GM19240 (cell line): ENCODE measurements at regions not wholly inside any gene's neighbourhood (a gene's known extent, or its start where the extent isn't known, plus 50 kb on each side); places are given as distances from the start of the nearest gene placed in this dataset.

Experiments
- DNase-seq: peaks from one replicate; pipeline ENCODE4 v3.0.0; 2011; ENCODE audit warnings: low spot score; ENCODE audit not compliant: insufficient read length

DNA sequence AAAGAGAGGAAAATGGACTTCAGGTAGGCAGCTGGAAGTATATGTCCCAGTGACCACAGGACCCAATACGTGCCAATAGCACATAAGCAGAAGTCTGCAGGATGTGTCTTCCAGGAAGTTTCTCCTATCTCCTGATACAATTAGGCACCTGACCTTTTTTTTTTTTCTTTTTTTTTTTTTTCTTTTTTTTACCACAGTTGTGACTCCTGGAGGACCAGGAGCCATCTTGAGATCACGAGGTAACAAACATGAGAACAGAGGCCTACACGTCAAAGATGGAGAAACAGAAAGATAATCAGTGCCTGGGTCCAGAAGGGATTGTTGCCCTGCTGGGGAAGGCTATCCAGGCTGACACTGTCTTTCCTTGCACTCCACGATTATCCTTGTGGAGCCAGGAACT is 312.4 kb upstream of the NEBL start:
- DNase-seq = no peak

DNA sequence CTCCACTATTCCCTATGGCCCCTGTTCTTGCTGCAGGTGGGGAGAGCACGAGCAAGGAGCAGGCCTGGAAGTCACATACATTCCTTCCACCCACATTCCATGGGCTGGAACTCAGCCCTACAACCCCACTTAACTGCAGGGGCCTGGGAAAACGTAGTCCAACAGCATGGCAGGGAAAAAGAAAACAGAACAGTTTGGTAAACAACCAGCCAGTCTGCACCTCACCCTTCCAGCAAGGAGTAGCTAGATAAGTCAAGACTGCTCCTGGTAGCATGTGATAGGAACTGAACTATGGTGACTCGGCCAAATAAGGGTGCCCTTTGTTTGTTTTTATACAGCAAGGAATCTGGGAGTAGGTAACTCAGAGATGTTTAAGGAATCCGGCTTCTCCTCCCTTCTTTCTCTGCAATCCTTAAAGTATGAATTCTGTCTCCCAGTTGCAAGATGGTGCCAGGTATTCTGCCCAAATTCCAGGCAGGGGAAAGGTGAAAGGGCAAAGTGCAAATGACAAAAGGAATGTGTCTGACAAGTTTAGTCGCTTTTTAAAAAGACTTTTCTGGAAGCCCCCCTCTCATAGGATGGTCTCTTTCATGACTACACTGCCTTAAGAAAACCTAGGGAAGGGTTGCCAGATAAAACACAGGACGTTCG is 311.7 kb upstream of the NEBL start:
- DNase-seq = no peak

DNA sequence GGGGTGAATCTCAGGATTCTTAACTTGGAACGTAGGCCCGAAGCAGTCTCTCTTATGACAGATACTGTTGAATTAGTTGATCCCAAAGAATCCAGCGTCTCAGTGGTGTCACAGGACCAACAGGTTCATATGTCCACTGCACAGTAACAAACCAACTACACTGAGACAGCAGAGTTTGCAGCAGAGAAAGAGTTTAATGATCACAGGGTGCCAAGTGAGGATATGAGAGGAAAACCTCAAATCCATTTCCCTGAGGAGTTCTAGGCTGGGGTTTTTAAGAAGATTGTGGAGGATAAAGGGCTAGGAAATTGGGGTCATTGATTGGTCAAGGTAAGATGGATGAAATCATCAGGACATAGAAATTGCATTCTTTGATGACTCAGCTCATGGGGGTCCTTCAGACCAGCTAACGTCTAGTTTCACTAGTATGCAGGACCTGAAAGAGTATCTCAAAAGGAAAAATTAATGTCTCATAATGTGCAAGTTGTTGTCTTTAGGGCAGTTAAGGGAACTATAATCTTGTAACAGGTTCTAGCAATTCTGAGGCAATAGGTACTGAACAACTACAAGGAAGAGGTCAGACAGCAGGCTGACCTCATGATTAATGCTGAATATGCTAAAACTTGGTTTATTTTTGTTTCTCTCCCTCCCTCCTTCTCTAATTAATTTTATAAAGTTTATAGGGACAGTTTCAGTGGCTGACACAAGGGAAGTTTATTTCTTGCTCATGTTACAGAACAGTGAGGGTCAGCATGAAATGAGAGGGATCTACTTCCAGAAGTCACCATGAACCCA is 310.9 kb upstream of the NEBL start:
- DNase-seq = no peak

DNA sequence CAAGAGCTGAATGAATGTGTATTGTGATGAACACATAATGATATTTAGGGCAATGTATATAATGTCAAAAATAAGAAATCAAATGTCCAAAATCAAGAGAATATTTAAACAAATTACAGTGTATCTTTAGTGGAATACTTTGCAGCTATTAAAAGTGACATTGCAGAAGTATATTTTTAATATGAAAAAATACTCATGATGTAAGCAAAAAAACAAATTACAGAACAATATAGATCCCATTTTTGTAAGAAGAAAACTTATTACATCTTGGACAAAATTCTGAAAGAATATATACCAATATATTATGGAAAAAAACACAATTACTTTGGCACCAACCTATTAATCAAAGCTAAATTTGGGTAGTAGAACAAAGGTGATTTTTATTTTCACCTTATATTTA is 308.2 kb upstream of the NEBL start:
- DNase-seq = no peak

DNA sequence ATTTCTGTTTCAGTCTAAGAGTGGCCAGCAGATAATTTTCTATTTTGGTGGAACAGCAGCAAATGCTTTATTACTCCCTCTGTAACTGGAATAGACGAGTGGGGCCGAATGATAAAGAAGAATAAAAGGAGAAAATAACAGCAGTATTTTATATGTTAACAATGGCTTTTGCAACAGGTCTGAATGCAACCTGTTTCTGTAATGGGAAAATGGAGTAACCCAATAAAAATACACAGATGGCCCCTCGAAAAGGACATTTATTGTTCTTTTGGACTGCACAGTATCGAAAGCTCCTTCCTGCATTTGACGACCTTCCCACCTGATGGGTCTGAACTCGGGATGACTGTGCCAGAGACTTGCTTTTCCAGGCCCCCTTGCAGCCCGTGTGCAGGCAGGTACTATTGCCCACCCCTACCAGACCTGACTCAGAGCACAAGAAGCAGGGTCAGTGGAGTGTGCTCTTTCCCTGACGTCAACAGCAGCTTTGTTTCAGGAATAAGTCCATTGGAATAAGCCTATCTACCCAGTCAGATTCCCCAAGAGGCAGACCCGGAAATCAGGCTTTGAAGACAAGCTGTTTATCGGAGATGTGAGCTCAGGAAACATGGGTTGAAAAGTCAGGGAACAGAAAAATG is 306.5 kb upstream of the NEBL start:
- DNase-seq = no peak

DNA sequence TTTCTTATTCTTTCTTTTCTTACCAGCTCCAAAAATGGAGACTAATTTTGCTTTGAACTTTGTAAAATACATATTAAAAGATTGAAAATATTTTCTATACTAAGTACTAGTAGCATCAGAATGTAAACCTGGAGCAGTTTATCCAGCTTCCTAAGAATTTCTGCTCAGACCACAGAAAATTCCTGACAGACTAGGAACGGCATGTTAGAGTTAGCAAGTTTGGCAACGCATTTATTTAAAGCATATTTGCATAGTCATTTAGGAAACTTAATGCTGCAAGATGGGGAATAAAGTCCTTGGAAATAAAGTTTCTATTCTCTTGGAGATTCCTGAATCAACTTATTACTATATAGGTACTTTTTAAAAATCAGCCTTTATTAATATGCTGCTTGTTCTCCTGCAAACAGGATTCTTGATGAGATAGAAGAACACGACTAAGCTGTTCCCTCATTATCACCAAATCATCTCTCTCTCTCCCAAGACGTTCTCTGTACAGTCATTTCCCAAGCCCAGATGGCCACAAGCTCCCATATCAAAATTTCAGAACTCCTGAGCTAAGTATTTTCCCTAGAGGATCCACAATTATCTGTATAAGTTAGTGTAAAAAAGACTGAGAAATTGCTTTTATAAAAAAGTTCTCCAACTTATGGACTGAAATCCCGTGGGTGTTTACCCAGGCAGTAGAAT is 305.8 kb upstream of the NEBL start:
- no peak for DNase-seq

DNA sequence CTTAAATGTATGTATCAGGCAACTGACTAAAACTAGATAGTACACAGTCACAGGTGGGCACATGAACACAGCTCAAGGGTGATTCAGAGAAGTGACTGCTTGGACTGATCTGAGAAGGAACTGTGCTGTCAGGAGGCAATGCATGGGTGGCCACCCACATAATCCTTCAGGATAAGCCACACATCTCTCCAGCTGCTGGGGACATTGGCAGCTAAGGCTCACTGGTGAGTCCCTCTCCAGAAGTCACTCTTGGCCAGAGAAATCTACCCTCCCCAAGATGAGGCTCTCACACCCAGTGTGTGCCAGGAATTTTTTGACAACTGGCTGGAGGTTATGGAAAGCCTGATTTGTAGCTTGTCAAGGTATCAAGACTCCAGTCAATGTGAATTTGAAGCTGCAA is 302.4 kb upstream of the NEBL start:
- no peak for DNase-seq

DNA sequence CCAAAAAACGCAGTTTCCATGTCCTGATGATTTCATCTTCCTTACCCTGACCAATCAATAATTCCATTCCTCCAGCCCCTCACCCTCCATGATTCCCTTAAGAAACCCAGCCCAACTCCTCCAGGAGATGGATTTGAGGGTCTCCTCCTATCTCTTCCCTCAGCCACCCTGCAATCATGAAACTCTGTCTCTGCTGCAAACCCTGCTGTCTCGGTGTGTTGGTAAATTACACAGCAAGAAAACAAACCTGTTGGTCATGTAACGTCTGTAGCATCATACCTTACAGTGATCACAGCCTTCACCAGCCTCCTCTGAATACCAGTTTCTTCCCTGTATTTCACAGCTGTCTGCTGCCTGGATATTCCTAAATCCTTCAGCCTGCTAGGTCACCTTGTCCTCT is 300.7 kb upstream of the NEBL start:
- no peak for DNase-seq

DNA sequence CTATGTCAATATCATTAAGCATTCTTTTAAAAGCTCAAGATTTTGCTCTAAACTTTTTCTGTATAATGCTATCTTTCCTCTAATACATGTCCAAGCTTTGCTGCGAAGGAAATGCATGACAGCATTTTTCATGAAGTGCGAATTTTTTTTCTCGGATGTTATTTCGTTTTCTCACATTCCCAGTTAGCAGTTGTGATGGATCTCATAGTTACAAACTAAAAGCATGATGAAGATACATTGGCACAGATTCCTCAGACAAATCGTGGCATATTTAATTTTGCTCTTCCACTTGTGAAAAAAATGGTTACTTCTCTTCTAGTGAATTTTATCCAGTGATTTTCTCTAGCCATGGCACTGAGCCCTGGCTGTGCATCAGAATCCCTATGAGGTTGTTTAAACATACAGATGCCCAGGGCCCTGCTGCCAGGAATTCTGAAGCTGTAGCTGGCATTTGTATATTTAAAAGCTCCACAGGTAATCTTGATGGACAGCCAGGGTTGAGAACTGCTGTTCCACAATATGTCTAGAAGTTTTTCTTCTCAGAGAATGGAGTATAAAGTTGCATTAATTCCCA is 299.8 kb upstream of the NEBL start:
- DNase-seq = no peak

DNA sequence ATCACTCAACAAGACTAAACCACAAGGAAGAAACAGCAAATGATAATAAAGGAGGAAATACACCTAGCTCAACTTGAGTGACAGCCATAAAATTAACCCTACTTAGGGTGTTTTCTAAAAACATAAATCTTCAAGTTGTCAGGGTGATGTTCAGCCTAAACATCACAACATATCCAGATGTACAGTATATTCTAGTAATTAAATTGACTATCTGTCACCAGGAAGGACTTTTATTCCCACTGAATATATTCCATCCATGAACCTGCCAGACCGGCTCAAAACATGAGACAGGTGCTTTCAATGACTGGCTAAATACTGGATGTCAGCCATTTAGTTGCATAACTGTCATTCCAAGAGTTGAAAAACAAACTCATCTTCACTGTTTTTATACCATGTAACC is 298.1 kb upstream of the NEBL start:
- no peak for DNase-seq

DNA sequence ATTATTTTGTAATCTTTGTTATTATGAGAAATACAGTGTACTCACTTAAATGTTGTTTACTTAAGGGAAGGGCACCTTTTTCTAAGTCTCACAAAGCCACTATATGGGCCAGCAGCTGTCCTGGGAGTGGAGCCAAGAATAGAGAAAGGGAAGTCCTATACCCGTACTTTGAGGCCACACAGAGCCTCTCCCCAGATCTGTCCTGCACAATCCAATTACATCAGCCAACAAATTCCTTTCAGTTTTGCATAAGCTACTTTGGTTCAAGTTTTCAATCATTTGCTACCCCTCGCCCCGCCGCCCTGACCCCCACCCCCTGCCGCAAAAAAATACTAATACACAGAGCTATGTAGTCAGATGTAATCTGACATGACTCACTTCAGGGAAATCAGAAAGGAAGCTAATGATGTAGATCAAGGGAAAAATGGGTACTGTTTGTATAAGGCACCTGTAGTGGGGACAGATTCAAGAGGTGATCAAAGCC is 297.4 kb upstream of the NEBL start:
- no peak for DNase-seq

DNA sequence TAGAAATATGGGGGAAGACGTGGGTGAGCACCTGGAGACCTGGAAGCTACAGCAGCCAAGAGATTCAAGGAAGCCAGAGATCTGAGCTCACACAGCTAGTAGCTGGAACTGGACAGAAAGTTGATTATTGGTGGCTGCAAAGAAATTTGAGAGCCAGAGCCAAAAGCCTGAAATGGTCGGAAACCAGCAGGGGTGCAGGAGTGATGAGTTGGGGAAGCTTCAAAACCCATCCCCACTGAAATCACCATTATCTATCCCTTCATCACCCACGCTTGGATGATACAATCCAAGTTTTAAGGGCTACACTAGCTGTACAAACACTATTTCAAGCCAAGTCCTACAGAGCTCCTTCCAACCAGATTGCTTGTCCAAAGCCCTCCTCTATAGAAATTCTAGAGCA is 296.1 kb upstream of the NEBL start:
- DNase-seq = no peak

DNA sequence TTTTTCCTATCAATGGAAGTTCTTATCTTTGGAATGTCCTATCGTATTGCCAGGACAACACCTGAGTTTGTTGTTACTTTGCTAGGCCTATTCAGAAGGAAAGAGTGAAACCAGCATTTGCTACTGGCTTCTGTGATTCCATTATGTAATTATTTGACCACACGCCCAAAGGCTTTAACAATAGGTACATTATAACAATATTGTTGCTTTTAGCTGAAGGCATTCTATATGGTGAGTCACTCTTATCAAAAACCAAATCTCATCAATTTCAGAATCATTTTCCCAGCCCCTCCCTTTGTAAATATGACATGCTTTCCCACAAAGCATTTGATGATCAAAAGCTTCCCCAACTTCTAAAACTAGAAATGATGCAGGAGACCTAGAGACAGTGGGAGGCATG is 294.4 kb upstream of the NEBL start:
- no peak for DNase-seq

DNA sequence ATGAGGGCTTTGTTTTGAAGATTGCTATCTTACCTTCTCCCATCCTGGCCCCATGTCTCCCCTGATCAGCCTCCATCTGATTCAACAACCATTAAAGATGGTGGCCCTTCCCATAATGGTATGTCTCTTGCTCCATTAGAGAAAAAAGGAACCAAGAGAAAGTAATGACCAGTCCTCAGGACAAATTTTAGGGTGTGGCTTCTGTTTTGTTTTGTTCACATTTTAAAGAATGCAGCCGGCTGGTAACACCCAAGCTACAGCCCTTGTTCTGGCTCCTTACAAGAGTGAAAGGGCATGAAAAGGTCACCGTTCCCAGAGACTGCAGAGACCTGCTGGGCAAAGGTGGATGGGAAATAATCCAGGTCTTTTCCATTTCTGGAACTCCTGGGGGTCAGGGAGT is 287.9 kb upstream of the NEBL start:
- no peak for DNase-seq

DNA sequence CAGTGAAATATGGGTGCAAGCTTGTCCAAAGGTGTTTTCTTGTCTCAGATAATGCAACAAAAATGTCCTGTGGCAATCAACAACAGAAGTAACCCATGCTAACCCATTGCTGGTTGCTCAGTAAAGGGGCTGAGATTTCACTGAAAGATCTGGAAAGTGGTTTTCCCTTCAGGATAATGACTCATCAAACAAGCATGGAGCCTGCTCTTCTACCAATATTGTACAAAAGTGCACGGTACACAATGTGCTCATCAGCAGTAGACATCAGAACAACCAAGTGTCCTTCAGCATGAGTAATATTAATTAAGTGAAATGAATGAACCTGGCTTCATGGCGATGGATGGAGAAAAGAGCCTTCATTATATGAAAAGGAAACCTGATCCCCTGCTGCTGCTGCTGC is 287.1 kb upstream of the NEBL start:
- DNase-seq = no peak

DNA sequence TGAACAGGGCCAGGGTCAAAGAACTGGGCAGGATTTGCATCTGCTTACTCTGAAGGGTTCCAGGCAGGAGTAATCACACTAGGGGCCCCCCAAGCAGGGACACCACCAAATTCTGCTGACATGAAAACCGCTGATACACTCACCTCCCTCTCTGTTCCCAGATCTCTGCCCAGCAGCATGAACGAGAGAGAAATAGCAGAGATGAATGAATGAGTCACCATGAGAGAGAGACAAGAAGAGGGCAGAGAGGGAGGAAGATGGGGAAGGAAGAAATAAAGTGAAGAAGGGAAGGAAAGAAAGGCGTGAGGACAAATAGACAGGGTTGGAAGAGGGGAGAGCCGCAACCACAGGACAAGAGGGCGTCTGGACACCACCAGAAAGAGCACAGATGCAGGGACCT is 285.9 kb upstream of the NEBL start:
- DNase-seq = no peak

DNA sequence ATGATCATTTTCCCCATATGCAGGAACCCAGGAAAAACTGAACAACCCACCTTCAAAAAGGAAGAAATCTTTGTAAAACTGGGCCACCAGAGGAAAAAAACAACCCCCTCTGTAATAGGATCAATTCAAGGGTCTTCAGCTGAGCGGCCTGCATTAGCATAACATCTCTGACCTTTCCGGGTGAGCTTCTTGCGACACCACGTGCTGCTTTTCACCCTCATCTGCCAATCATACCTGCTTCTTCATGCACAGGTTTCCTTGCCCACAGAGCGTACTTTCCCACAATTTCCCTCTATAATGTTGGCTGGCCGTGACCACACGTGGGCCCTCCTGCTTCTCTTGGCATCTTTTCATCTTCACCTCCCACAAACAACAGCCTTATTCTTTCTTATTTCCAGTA is 284.3 kb upstream of the NEBL start:
- DNase-seq = no peak

DNA sequence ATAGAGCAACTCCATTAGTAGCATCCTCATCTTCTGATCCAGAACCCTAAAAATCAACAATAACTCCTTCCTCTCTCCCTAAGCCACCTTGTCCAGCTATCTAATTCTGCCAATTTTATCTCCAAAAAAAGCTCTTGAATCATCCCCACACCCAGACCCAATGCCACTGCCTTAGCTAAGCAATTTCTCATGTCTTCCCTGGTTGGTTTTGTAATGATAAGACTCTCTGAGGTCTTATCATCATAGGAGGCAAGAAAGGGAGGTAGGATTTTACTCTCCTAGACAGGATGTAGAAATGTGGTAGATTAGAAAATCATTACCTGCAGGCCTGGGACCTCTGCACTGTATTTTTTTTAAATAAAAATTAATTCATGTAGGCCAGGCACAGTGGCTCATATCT is 283.5 kb upstream of the NEBL start:
- DNase-seq = no peak

DNA sequence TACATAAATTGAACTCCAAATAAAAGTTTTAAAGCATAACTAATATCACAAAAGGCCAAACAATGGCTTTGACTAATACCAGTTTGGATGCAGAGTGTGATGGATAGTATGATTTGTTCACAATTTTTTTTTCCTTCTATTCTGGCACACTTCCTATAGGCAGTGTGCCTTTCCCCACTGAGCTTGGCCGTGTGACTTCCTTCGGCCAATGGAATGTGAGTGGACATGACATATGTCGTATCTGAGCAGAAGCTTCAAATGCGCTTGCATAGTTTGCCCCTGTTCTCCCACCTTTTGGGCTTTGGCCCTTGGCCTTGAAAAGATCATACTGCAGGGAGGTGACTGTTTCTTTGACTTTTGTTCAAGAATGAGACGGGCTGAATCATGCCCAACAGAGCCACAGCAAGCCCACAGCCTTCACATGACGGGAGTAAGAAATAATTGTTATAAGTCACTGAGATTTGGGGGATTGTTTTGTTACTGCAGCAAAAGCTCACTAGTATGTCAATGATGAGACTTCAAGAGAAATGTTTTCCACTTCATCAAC is 279.9 kb upstream of the NEBL start:
- no peak for DNase-seq

DNA sequence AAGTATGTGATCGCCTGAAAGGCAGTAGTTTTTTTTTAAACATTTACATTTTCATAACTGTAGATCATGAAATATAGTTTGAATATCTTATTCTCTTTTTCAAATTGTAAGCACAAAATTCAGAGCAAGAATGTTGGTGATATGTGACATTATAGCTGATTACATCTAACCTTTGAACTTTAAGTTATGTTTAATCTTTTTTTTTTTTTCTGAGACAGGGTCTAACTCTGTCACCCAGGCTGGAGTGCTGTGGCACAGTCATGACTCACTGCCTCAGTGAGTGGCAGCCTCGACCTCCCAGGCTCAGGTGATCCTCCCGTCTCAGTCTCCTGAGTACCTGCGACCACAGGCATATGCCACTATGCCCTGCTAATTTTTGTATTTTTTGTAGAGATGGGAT is 278.7 kb upstream of the NEBL start:
- DNase-seq = no peak

DNA sequence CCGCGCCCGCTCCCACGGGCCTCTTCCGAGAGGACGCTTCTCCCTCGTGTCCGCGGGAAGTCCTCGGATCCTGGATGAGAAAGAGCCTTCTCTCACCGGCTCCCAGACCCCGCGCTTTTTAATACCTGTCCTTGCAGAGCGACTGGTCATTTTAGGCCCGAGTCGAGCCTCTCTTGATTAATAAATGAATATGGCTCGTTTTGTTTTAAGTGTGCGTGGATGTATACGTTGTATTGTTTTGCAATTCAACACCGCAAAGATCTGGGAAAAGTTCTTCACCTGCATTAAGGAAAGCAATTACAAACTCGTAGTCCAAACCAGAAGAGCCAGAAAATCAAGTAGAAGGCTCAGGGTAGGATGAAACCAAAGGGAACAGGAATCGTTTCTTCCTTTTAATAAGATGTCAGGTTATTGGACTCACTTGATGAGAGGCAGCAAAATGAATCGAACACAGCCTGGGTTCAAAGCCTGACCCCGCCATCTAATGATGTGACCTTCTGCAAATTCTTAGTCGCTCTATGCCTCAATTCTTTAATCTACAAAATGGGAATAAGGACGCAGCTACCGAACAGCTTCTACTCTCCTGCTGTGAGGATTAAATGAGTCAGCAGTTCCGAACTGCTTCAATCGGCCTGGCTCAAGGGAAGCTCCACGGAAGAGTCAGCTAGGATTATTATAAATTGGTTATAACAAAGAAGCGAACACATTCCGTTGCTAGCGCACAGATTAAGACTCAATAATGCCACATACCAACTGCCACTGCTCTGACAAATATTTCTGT is 277.8 kb upstream of the NEBL start:
- no peak for DNase-seq
